Effector memory CD8-positive, alpha-beta T cell (primary cell): ENCODE measurements at regions not wholly inside any gene's neighbourhood (a gene's known extent, or its start where the extent isn't known, plus 50 kb on each side); places are given as distances from the start of the nearest gene placed in this dataset.
A peak's percentile ranks its signal among the peaks of the same experiment; 100 is the strongest.
"Not testable (repeated sequence)": the region's sequence is repeated elsewhere in the genome, so short reads cannot be mapped to it uniquely, and the experiment has no call there.

ENCODE experiments used
- ATAC-seq: fragments of 150-1000 bp; cut with Tn5 transposase; replicated peaks from 2 replicates; pipeline ENCODE4 v1.10.0; 2021; ENCODE audit warnings: mild to moderate bottlenecking, moderate library complexity
- DNase-seq, 3 experiments: peaks; one replicate each; pipeline ENCODE4 v3.0.0; 2021
- H3K27ac Mint-ChIP-seq, 2 donors: one replicate each; pipeline ENCODE4 v1.8.0; 2022; ENCODE audit warnings: mild to moderate bottlenecking in 2 of 2, mixed read lengths in 2 of 2, moderate library complexity in 2 of 2
- H3K27me3 Mint-ChIP-seq, 2 donors: one replicate each; pipeline ENCODE4 v1.8.0; 2022; ENCODE audit warnings: mixed read lengths in 2 of 2
- H3K36me3 Mint-ChIP-seq: one replicate; pipeline ENCODE4 v1.8.0; 2022; ENCODE audit warnings: mild to moderate bottlenecking, moderate library complexity, mixed read lengths; ENCODE audit not compliant: insufficient read depth
- H3K4me1 Mint-ChIP-seq, 2 donors: one replicate each; pipeline ENCODE4 v1.8.0; 2022; ENCODE audit warnings: low read depth in 2 of 2, mixed read lengths in 2 of 2
- H3K4me3 Mint-ChIP-seq, 2 donors: one replicate each; pipeline ENCODE4 v1.8.0; 2022; ENCODE audit warnings: mild to moderate bottlenecking in 2 of 2, mixed read lengths in 2 of 2, moderate library complexity in 2 of 2
- H3K9me3 Mint-ChIP-seq, 2 donors: one replicate each; pipeline ENCODE4 v1.8.0; 2022; ENCODE audit warnings: mixed read lengths in 2 of 2

- not testable (repeated sequence) for H3K4me1 Mint-ChIP-seq, H3K9me3 Mint-ChIP-seq, H3K4me3 Mint-ChIP-seq, H3K27ac Mint-ChIP-seq, DNase-seq, ATAC-seq, H3K36me3 Mint-ChIP-seq
- H3K27me3 Mint-ChIP-seq, result peaks cover 6 to 29% of the 10 kb centered on the region in 2 donors
Measured at GRCh38 chr9:78409928-78410510, 113.1 kb downstream of the PSAT1 start.

GRCh38 chr9:78422309-78422708 is 125.4 kb downstream of the PSAT1 start:
- DNase-seq (no peak), ATAC-seq (no peak)
- Mint-ChIP-seq H3K27me3 (peaks cover 13 to 26% of the 10 kb centered on the region in 2 donors), H3K27ac (no peak overlapping the region), H3K4me1 (peaks cover 0 to 2% of the 10 kb centered on the region in 2 donors), H3K9me3 (no peaks in the 10 kb centered on the region), H3K36me3 (no peaks in the 10 kb centered on the region), H3K4me3 (no peak overlapping the region)

GRCh38 chr9:78424299-78424698 is 127.4 kb downstream of the PSAT1 start:
- Mint-ChIP-seq H3K4me1 (peaks cover 0 to 2% of the 10 kb centered on the region in 2 donors), H3K27me3 (peaks cover 18 to 22% of the 10 kb centered on the region in 2 donors), H3K9me3 (peaks cover 0 to 2% of the 10 kb centered on the region in 2 donors), H3K36me3 (no peaks in the 10 kb centered on the region), H3K27ac (no peak overlapping the region), H3K4me3 (no peak overlapping the region)
- DNase-seq (no peak), ATAC-seq (no peak)

- Mint-ChIP-seq H3K27ac (no peak overlapping the region), H3K27me3 (peaks cover 25 to 34% of the 10 kb centered on the region in 2 donors), H3K9me3 (peaks cover 0 to 2% of the 10 kb centered on the region in 2 donors), H3K36me3 (no peaks in the 10 kb centered on the region), H3K4me3 (no peak overlapping the region), H3K4me1 (peaks cover 0 to 2% of the 10 kb centered on the region in 2 donors)
- DNase-seq (no peak), ATAC-seq (no peak)
Measured at GRCh38 chr9:78428640-78429039, 131.7 kb downstream of the PSAT1 start.

- Mint-ChIP-seq H3K27me3 (peaks cover 25 to 44% of the 10 kb centered on the region in 2 donors), H3K4me3 (no peak overlapping the region)
- ATAC-seq, result no peak
Measured at GRCh38 chr9:78430387-78430786, 133.5 kb downstream of the PSAT1 start.

GRCh38 chr9:78431039-78431438 is 134.1 kb downstream of the PSAT1 start:
- H3K36me3 Mint-ChIP-seq, H3K4me3 Mint-ChIP-seq, H3K9me3 Mint-ChIP-seq, H3K4me1 Mint-ChIP-seq, DNase-seq, H3K27ac Mint-ChIP-seq, ATAC-seq: not testable (repeated sequence)
- peaks cover 25 to 39% of the 10 kb centered on the region in 2 donors for H3K27me3 Mint-ChIP-seq

More at GRCh38 chr9:78430387-78430786, 133.5 kb downstream of the PSAT1 start:
- Mint-ChIP-seq H3K36me3 (no peaks in the 10 kb centered on the region), H3K27ac (no peak overlapping the region), H3K9me3 (peaks cover 0 to 2% of the 10 kb centered on the region in 2 donors), H3K4me1 (peaks cover 0 to 2% of the 10 kb centered on the region in 2 donors)
- no peak for DNase-seq

- H3K27ac Mint-ChIP-seq, result no peak overlapping the region
- no peaks in the 10 kb centered on the region for H3K9me3 Mint-ChIP-seq
- ATAC-seq, result no peak
- H3K36me3 Mint-ChIP-seq, result no peaks in the 10 kb centered on the region
- no peak overlapping the region for H3K4me3 Mint-ChIP-seq
- peaks cover 0 to 4% of the 10 kb centered on the region in 2 donors for H3K4me1 Mint-ChIP-seq
- peaks cover 14 to 48% of the 10 kb centered on the region in 2 donors for H3K27me3 Mint-ChIP-seq
- DNase-seq, result no peak
Measured at GRCh38 chr9:78436873-78437272, 139.9 kb downstream of the PSAT1 start.

GRCh38 chr9:78437296-78437695 is 140.4 kb downstream of the PSAT1 start:
- Mint-ChIP-seq H3K27ac (no peak overlapping the region), H3K4me3 (no peak overlapping the region), H3K27me3 (peaks cover 14 to 48% of the 10 kb centered on the region in 2 donors), H3K4me1 (peaks cover 0 to 4% of the 10 kb centered on the region in 2 donors), H3K36me3 (no peaks in the 10 kb centered on the region), H3K9me3 (no peaks in the 10 kb centered on the region)
- no peak for ATAC-seq
- DNase-seq, result no peak

- Mint-ChIP-seq H3K4me3 (no peak overlapping the region), H3K4me1 (peaks cover 0 to 4% of the 10 kb centered on the region in 2 donors), H3K36me3 (no peaks in the 10 kb centered on the region), H3K9me3 (no peaks in the 10 kb centered on the region), H3K27me3 (peaks cover 14 to 45% of the 10 kb centered on the region in 2 donors), H3K27ac (no peak overlapping the region)
- DNase-seq, result no peak
- ATAC-seq, result no peak
Measured at GRCh38 chr9:78437806-78438205, 140.9 kb downstream of the PSAT1 start.

GRCh38 chr9:78438211-78438610 is 141.3 kb downstream of the PSAT1 start:
- DNase-seq (no peak), ATAC-seq (no peak)
- no peaks in the 10 kb centered on the region for H3K36me3 Mint-ChIP-seq
- H3K9me3 Mint-ChIP-seq, result no peaks in the 10 kb centered on the region
- H3K4me1 Mint-ChIP-seq, result peaks cover 0 to 4% of the 10 kb centered on the region in 2 donors
- no peak overlapping the region for H3K4me3 Mint-ChIP-seq
- peaks cover 14 to 41% of the 10 kb centered on the region in 2 donors for H3K27me3 Mint-ChIP-seq
- H3K27ac Mint-ChIP-seq, result no peak overlapping the region

- ATAC-seq, result no peak
- Mint-ChIP-seq H3K27me3 (peaks cover 14 to 43% of the 10 kb centered on the region in 2 donors), H3K27ac (no peak overlapping the region)
Measured at GRCh38 chr9:78438780-78439179, 141.9 kb downstream of the PSAT1 start.

GRCh38 chr9:78439190-78439865 is 142.4 kb downstream of the PSAT1 start:
- Mint-ChIP-seq H3K36me3 (no peaks in the 10 kb centered on the region), H3K27ac (no peak overlapping the region), H3K4me1 (peaks cover 0 to 4% of the 10 kb centered on the region in 2 donors), H3K4me3 (no peak overlapping the region), H3K27me3 (peaks cover 14 to 46% of the 10 kb centered on the region in 2 donors), H3K9me3 (no peaks in the 10 kb centered on the region)
- peak; percentile 50 to 53 (median 52) for DNase-seq
- peak; percentile 63 for ATAC-seq

More at GRCh38 chr9:78438780-78439179, 141.9 kb downstream of the PSAT1 start:
- Mint-ChIP-seq H3K4me3 (no peak overlapping the region), H3K36me3 (no peaks in the 10 kb centered on the region), H3K4me1 (peaks cover 0 to 4% of the 10 kb centered on the region in 2 donors), H3K9me3 (no peaks in the 10 kb centered on the region)
- no peak for DNase-seq

GRCh38 chr9:78439866-78440830 is 143.2 kb downstream of the PSAT1 start:
- H3K27ac Mint-ChIP-seq, result no peak overlapping the region
- no peak overlapping the region for H3K4me3 Mint-ChIP-seq
- peaks cover 0 to 4% of the 10 kb centered on the region in 2 donors for H3K4me1 Mint-ChIP-seq
- ATAC-seq (no peak), DNase-seq (no peak)
- peaks cover 14 to 40% of the 10 kb centered on the region in 2 donors for H3K27me3 Mint-ChIP-seq
- H3K9me3 Mint-ChIP-seq, result no peaks in the 10 kb centered on the region
- H3K36me3 Mint-ChIP-seq, result no peaks in the 10 kb centered on the region
